HG03108 (cell line): ENCODE measurements at regions not wholly inside any gene's neighbourhood (a gene's known extent, or its start where the extent isn't known, plus 50 kb on each side); places are given as distances from the start of the nearest gene placed in this dataset.
"Not testable (repeated sequence)": the region's sequence is repeated elsewhere in the genome, so short reads cannot be mapped to it uniquely, and the experiment has no call there.

Source experiments
- ATAC-seq: cut with Tn5 transposase; IDR thresholded peaks from one replicate; pipeline ENCODE4 v1.9.1; 2021; ENCODE audit warnings: moderate library complexity; ENCODE audit not compliant: unreplicated experiment

DNA sequence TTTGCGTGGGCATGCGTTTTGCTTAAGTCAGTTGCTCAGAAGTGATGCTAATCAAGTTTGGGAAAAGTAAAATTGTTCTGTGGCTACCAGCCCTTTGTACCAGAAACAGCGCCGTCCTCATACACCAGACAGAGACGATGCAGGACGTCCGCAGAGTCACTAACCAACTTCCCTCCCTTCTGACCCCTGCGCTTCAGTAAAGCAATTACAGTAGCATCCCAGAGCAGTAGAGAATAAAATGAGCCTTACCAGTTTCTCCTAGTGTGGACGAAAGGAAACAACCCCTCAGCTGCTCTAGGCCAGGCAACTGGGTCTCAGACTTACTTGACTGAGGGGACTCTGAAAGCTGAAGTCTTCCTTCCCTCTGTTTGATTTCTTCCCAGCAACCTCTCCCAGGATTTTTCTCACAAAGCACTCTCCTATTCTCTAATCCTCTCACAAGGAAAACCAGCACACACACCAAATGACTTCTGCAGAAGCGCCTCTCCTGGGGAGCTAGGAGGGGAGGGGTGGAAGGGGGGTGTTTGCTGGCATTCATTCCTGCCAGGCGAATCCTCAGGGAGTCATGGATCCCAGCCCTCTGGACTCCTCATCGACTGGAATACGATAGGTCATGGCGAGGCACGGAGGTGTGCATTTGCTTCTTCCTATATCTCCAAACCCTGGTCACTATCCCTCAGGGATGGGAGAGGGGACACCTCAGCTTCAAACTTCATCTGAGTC, 56.0 kb upstream of the MID1 start:
- ATAC-seq, result no peak

DNA sequence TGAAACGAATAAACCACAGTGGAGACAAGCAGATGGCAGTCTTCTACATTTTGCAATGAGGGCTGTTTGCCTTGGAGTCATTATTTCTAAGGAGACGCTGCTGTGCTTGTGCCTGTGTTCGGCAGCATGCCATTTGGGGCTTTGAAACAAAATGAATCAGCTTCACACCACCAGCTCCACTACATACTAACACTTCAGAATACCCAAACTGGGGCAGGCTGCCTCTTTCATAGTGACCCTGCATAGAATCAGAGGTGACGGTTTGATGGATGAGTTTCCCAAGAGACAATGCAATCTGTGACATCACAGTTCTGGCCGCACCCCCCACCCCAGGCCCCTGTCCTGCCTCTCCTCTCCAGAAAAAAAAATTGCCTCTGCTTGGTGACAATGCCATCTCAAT, 57.1 kb upstream of the MID1 start:
- no peak for ATAC-seq

DNA sequence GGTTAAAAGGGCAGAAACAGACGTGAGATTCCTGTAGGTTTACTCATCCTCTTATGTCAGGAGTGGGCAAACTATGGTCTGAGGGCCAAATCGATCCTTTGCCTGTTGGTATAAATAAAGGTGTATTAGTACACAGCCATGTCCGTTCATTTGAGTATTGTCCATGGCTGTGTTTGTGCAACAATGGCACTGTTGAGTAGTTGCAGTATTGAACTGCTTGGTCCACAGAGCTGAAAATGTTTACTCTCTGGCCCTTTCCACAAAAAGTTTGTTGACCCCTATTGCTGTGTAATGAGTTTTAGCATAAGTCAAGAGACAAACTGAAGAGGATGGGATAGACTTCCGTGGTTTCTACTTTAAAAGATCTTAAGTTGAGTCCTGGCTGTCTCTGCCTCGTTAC, 59.0 kb upstream of the MID1 start:
- ATAC-seq, result no peak

DNA sequence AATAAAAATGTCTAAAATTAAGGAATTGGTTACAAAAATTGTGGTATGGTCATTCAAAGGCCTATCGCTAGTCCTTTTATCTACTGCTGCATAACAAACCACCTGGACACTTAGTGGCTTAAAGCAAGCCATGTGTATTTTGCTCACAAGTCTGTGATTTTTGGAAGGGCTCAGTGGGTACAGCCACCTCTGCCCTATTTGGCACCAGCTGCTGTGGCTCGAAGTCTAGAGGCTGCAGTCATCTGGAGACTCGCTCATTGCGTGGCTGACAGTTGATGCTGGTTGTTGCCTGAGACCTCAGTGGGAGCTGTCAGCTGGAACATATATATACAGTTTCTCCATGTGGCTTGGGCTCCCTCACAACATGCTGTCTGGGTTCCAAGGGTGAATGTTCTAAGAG, 60.8 kb upstream of the MID1 start:
- no peak for ATAC-seq

DNA sequence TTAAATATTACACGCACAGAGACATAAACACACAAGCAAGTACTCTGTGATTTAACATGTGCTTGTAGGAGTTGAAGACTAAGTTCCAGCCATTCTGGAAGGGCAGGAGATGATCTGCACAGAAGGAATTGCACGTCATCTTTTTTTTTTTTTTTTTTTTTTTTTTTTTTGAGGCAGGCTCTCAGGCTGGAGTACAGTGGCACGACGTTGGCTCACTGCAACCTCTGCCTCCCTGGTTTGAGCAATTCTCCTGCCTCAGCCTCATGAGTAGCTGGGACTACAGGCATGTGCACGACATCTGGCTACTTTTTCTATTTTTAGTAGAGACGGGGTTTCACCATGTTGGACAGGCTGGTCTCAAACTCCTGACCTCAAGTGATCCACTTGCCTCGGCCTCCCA, 63.2 kb upstream of the MID1 start:
- not testable (repeated sequence) for ATAC-seq

DNA sequence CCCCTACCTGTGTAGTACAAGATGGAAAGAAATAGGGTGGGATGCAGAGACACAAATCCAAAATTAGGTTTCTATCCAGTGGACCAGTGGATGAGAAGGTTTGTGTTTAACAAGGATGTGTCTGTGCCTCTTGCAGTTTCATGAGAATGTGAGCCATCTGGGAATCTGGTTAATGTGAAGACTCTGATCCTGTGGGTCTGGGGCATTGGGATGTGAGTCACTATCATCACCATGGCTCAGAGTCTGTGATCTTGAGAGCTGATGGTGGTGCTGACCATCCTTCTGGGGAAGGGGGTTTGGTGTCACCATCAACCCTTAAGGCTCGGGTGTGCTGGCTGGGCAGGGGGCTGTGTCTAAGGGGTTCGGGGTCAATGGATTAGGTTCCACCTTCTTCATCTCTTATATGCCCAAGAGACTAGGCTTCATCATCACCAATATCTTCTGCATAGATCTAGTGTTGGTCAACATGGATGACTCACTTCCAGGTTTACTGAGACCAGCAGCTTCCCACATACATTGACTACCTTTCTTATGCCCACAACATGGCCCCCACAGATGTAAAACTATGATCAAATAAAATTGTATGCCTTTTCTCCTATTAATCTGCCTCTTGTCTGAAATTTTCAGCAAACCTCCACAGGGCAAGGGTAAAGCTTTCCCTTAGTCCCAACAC, 65.7 kb upstream of the MID1 start:
- ATAC-seq, result no peak

DNA sequence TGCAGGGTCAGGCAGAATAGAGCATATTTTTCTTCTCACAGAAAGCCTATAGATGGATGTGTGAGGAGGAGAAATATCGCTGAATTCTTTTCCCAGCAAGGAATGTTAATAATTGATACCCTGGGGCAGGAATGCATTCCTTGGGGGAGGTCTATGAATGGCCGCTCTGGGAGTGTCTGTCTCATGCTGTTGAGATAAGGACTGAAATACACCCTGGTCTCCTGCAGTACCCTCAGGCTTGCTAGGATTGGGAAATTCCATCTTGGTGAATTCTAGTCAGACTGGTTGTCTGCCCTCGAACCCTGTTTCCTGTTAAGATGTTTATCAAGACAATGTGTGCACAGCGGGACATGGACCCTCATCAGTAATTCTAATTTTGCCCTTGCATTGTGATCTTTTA, 71.4 kb upstream of the MID1 start:
- not testable (repeated sequence) for ATAC-seq

DNA sequence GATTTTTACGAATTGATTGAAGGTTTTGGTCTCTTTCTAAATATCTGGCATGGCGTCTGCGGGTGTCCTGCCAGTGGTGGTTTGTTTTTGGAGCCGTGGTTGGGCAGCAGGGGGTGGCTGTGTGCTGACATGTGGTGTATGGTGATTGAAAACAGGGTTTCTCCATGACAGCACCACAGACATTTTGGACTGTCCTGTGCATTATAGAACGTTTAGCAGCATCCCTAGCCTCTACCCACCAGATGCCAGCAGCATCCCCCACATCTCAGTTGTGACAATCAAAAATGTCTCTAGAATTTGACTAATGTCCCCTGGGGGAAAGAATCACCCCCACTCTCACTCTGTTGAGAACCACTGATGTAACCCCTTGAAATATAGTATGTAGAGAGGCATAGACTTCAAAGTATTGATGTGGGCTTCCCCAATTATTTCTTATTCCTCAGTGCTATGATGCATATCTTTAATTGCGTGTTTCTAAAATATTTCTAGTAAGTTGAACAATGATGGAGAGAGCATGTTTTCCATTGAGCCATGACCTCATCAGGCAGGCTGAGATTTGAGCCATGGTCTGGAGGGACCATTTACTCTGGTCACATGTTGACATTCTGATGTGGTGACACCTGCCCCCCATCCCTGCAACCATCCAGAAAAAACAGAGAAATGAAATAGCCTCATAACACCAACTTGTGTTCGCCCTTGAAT, 77.4 kb upstream of the MID1 start:
- ATAC-seq, result no peak

DNA sequence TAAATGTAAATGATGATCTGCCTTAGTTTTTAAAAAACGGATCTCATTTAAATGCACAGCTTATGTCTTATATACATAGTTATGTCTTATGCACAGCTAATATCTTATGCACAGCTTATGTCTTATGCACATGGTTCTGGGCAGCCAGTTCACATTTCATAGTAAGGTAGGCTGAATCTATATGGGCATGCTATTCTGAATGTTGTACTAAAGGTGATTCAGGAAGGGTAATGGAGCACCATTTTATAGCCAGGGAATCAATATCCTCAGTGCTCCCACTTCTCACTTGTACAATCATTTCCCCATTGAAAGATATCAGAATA, 77.9 kb upstream of the MID1 start:
- no peak for ATAC-seq

DNA sequence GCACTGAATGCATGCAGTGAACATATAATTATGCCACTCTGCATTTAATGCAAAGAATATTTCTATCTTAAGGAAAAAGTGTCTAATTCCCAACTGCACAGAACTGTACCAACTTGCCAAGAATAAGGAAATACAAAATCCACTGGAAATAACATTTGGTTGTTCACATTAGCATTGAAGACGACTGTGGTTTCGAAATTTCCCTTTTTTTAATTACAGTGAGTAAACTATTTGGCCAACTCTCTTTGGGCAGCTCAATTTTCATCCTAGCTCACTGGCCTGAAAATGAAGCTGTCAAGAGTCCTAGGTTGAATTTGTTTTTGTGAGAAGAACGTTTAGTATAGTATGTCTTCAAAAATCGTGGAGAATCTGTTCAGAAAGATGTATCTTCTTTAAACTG, 81.6 kb upstream of the MID1 start:
- no peak for ATAC-seq

DNA sequence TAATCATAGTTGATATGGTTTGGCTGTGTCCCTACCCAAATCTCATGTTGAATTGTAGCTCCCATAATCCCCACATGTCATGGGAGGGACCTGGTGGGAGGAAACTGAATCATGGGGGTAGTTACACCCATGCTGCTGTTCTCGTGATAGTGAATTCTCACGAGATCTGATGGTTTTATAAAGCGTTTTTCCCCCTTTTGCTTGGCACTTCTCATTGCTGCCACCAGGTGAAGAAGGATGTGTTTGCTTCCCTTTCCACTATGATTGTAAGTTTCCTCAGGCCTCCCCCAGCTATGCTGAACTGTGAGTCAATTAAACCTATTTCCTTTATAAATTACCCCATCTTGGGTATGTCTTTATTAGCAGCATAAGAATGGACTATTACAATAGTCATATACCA, 86.0 kb upstream of the MID1 start:
- not testable (repeated sequence) for ATAC-seq

DNA sequence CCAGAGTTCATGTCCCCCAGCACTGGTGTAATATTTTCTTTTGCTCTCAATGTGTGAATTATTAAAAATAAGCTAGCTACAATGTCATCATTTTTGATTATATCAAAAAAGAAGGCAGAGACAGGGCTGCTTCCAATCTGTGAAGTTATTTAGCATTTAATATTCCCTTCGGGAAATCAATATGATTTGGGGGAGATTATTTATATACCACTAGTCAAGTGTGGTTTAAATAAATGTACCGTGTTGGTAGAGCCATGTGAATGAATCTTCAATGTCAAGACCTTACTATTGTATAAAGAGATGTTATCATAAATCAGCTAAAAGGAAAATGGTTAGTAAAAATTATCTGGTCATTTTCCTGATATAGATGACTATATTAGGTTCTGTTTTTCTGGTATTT, 87.4 kb upstream of the MID1 start:
- ATAC-seq, result no peak

DNA sequence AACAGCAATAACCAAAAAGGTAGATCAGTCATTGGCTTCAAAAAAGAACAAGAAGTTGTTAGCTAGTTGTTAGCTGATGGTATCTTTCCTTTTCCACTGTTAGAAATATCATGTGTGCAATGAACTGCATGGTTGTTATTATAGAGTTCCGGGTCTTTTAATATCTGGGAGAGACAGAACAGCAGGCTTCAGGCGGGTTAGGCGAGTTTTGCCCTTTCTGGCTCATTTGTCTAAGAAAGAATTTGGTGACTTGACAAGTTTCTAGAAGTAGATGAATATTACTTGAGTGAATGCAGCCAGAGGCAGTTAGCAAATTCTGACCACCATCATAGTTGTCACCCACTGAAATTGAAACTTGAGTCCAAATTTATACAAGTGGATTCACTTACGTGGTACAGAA, 88.9 kb upstream of the MID1 start:
- no peak for ATAC-seq

DNA sequence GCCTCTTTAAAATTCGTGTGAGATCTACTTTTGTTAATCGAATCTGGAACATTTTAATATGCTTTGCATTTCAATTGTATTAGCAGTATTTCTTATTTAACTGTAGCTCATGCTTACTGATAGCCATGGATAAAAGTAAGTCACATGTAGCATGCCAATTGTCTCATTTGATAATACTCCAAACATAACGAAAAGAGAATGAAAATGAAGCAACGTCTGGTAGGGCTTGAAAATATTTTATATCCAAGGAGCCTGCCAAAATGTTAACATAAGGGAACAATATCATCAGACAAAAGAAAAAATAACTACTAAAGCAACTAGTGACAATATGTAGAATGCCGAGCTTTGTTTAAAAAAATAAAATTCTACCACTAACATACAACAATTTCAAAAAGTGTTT, 94.1 kb upstream of the MID1 start:
- ATAC-seq, result no peak

DNA sequence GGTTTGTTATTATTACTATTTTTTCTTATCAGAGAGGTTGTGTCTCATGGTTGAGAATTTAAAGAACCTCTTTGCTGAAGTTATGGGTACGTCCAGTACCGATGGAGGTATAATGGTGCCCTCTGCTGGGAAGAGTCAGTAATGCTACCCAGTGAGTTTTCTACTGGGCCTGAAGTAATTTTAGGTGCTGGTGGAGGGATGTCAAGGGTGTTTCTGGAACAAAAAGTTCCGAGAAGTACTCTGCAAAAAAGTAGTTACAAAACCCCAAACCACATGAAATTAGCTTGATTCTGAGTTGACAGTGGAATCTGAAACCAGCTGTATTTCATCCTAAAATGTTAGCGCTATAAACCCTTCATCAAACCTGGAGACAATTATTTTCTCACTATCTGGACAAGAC, 102.5 kb upstream of the MID1 start:
- peak; percentile 64 for ATAC-seq

DNA sequence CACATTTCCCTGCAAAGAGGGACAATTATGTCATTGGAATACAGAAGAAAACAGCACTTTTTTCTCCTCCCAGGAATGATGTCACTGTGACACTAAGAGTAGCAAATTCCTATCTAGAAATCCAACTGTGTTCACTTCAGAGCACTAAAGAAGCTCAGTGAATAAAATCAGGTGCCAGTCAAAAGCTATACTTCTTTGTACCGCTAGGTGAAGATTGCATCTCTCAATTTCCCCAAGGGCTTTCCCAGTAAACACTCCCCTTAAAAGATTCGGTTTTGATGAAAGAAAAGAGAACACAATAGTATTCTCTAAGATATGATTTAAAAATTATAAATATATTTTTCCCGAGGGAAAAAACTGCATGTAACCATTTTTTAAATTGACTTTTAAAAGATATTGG, 104.7 kb upstream of the MID1 start:
- no peak for ATAC-seq

DNA sequence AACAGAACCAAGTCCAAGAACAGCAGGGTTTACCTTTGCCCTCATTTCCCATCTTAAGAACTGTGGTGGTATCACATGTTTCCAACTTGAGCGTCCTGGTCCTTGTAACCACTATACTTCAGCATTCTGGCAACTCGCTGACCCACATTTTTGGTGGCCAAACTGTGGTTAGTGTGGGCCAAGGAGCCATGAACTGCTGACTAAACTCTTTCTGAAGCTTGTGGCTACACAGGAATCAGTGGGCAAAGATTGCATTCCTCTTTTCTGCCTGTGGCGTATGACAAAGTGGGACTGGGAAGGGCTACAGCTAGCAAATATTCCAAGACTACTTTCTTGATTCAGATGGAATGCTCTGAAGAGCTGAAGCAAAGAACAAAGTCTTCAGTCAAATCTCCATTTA, 106.3 kb upstream of the MID1 start:
- no peak for ATAC-seq

DNA sequence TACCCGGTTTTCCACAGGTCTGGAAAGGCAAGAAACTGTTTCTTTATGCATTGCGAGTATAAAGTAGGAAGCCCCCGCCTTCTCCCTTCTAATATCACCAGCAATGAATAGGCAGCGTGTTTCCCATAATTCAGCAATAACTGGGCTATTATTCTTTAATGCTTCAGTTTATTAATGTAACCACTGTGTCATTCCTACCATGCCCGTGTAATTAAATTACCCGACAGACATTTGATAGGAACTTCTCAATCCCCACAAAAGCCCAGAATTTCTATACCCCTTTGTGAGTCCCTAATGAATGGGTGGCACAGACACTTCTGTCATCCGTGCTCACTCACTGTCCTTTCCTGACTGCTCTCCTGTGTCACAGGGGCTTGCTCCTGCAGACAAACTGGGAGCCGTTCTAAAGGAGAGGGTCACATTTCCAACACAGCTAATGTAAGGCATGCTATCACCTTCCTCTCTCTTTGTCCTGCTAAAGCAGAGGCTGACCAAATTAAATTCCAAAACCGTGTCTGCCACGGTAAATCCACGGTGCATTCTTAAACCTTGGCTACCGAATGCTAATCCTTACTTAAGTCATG, 108.5 kb upstream of the MID1 start:
- ATAC-seq, result no peak

DNA sequence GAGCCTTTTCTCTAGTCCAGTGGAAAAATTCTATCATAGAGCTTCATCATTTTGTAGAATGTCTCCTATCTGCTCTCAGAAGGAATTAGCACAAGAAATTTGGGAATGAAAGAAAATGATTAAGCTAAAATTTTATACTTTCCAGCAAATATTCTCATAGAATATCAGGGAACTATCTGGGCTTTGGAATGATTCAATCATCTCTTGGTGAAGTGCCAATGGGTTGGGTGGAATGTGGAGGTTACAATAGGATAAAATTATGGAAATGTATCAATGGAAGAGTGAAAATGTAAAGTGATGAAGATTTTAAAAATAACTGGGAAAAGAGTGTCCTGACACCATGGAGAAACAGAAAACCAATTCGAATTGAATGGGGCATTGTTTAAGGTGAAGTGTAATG, 119.0 kb upstream of the MID1 start:
- ATAC-seq, result no peak

DNA sequence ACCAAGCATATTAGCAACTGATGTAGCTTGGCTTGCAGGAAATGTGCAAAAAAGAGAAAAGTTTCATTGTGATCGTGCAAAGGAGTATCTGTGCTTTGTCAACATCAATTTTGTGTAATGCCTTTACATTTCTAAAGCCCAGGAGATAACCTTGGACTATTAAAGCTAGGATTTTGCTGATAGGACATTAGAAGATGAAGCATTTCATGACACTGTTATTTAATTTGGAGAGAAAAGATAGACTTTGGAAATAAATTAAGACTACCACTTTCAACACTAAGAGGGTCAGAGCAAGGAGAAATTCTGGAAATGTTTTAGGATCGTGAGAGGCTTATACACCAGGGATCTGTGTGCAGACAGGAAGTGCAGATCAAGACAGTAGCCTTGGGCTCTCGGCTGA, 120.6 kb upstream of the MID1 start:
- ATAC-seq, result no peak

DNA sequence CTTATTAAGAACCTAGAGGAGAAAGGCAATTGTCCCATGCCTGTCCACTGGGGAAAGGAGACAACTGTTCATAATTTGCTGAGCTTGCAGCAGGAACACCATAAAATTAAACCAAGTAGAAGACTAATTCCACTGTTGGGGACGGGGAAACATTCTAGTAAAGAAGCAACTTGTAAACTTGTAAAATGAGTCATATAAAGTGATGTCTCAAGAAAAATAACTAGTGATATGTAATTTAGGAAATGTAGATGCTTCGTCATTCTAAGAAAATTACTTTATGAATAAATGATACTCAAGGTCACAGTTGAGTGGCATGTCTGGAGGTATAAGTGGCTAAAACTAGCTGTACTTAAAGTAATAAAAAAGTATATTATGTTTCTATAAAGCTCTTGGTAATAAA, 121.2 kb upstream of the MID1 start:
- no peak for ATAC-seq

DNA sequence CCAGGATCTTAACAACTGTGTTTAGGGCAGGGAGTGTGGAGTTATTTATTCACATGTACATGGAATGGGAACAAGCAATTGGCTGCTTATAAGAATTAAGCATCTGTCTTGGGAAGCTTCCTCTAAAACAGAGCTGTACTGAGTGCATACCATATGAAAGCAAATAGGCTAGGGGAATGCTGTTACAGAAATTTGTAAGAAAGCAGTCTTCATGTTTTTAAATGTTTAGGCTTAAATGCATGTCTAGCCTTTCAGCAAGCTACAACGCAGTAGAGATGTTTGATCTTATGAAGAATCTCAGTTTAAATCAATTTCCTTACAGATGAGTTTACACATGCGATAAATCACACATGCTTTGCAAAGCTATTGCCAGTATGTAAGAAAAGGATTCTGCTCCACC, 123.1 kb upstream of the MID1 start:
- no peak for ATAC-seq
